Trophoblast cell (in vitro differentiated cells and primary cell): ENCODE measurements at regions not wholly inside any gene's neighbourhood (a gene's known extent, or its start where the extent isn't known, plus 50 kb on each side); places are given as distances from the start of the nearest gene placed in this dataset.
A peak's percentile ranks its signal among the peaks of the same experiment; 100 is the strongest.

Source experiments
- DNase-seq, 2 donors: peaks; one replicate each; pipeline ENCODE4 v3.0.0-alpha.2; 2016
- H2AFZ ChIP-seq: 2 replicates; pipeline ENCODE4 v1.6.1; 2013; ENCODE audit warnings: low read length, moderate library complexity, mild to moderate bottlenecking; ENCODE audit not compliant: insufficient read depth, poor library complexity
- H2AK5ac ChIP-seq: 2 replicates; pipeline ENCODE4 v1.6.1; 2013; ENCODE audit warnings: mild to moderate bottlenecking, low read length
- H2BK120ac ChIP-seq: 2 replicates; pipeline ENCODE4 v1.6.1; 2013; ENCODE audit warnings: low read length, mild to moderate bottlenecking, moderate library complexity; ENCODE audit not compliant: insufficient read depth, poor library complexity
- H2BK12ac ChIP-seq: 2 replicates; pipeline ENCODE4 v1.6.1; 2013; ENCODE audit warnings: mild to moderate bottlenecking, low read length, moderate library complexity
- H2BK5ac ChIP-seq: 2 replicates; pipeline ENCODE4 v1.6.1; 2013; ENCODE audit warnings: low read length, low read depth, moderate library complexity, mild to moderate bottlenecking; ENCODE audit not compliant: poor library complexity
- H3K14ac ChIP-seq: 2 replicates; pipeline ENCODE4 v1.6.1; 2013; ENCODE audit warnings: mild to moderate bottlenecking, low read length
- H3K18ac ChIP-seq: 2 replicates; pipeline ENCODE4 v1.6.1; 2013; ENCODE audit warnings: mild to moderate bottlenecking, low read length
- H3K23ac ChIP-seq: 2 replicates; pipeline ENCODE4 v1.6.1; 2013; ENCODE audit warnings: low read length
- H3K27ac ChIP-seq: 2 replicates; pipeline ENCODE4 v1.5.1; 2013; ENCODE audit warnings: low read depth, mild to moderate bottlenecking, inconsistent platforms, low read length, moderate library complexity
- H3K27me3 ChIP-seq: 2 replicates; pipeline ENCODE4 v1.6.1; 2013; ENCODE audit warnings: inconsistent platforms, mild to moderate bottlenecking, low read length, moderate library complexity; ENCODE audit not compliant: insufficient read depth
- H3K36me3 ChIP-seq, 2 experiments: 1 replicate in 1 of 2; 2 replicates in 1 of 2; pipeline ENCODE4 v1.6.1; 2013; ENCODE audit warnings: low read length in 2 of 2, mild to moderate bottlenecking in 2 of 2, moderate library complexity in 1 of 2; ENCODE audit not compliant: insufficient read depth in 2 of 2, control insufficient read depth in 1 of 2
- H3K4ac ChIP-seq: 2 replicates; pipeline ENCODE4 v1.6.1; 2013; ENCODE audit warnings: low read depth, mild to moderate bottlenecking, low read length, moderate library complexity
- H3K4me1 ChIP-seq, 2 experiments: 1 replicate in 1 of 2; 2 replicates in 1 of 2; pipeline ENCODE4 v1.6.1; 2013; ENCODE audit warnings: low read length in 2 of 2, mild to moderate bottlenecking in 2 of 2, moderate library complexity in 1 of 2; ENCODE audit not compliant: insufficient read depth in 2 of 2, control insufficient read depth in 1 of 2
- H3K4me2 ChIP-seq: 2 replicates; pipeline ENCODE4 v1.6.1; 2013; ENCODE audit warnings: inconsistent platforms, mild to moderate bottlenecking, low read length, moderate library complexity
- H3K4me3 ChIP-seq: 2 replicates; pipeline ENCODE4 v1.5.1; 2013; ENCODE audit warnings: mild to moderate bottlenecking, low read depth, low read length, inconsistent platforms
- H3K79me1 ChIP-seq: one replicate; pipeline ENCODE4 v1.6.1; 2013; ENCODE audit warnings: low read length
- H3K79me2 ChIP-seq: 2 replicates; pipeline ENCODE4 v1.6.1; 2013; ENCODE audit warnings: low read length, mild to moderate bottlenecking; ENCODE audit not compliant: control insufficient read depth, insufficient read depth, poor library complexity
- H3K9ac ChIP-seq: 2 replicates; pipeline ENCODE4 v1.6.1; 2013; ENCODE audit warnings: mild to moderate bottlenecking, low read length
- H3K9me3 ChIP-seq: 2 replicates; pipeline ENCODE4 v1.6.1; 2013; ENCODE audit warnings: low read depth, mild to moderate bottlenecking, control low read depth, inconsistent platforms, low read length; ENCODE audit not compliant: insufficient read depth
- H4K12ac ChIP-seq: 2 replicates; pipeline ENCODE4 v1.6.1; 2013; ENCODE audit warnings: low read depth, mild to moderate bottlenecking, low read length, moderate library complexity
- H4K8ac ChIP-seq: 2 replicates; pipeline ENCODE4 v1.6.1; 2013; ENCODE audit warnings: low read depth, mild to moderate bottlenecking, low read length, moderate library complexity
- H4K91ac ChIP-seq: one replicate; pipeline ENCODE4 v1.6.1; 2013; ENCODE audit warnings: low read depth, mild to moderate bottlenecking, low read length, moderate library complexity
- WGBS: extraction: QIAGEN DNeasy Blood & Tissue Kit; methylation state at CpG from one replicate; pipeline ENCODE4 v1.1.7; 2013; ENCODE audit warnings: missing lambda C conversion rate; ENCODE audit not compliant: insufficient read length, insufficient coverage; ENCODE audit errors: extremely low coverage; 5-methylcytosine and 5-hydroxymethylcytosine counted together

DNA sequence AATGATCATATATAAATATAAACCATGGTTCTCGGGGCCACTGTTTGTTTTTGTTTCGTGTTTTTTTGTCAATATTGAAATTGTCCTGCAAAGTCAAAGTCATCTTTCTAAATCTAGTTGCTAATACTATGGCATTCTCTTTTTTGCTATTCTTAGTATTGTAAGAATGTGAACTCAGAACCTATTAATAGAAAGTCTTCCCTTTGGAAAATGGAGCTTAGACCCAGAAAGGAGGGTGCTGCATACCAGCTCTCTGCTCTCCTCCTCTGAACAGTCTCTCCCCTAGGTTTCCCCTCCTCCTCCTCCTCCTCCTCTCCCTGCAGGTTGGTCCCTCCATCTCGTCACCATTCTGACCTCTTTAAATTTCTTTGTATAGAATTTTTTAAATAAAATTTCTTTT is 150.4 kb upstream of the CCN2 start:
- Histone ChIP-seq H3K27ac (no peak overlapping the region), H2AFZ (no peak overlapping the region), H3K4ac (no peak overlapping the region), H3K4me2 (no peak overlapping the region), H3K27me3 (no peaks in the 10 kb centered on the region), H2AK5ac (no peak overlapping the region), H2BK12ac (no peak overlapping the region), H3K4me3 (no peak overlapping the region), H3K4me1 (no peaks in the 10 kb centered on the region), H2BK5ac (no peak overlapping the region), H2BK120ac (no peak overlapping the region), H4K91ac (no peak overlapping the region), H3K79me2 (no peaks in the 10 kb centered on the region), H4K8ac (no peak overlapping the region), H3K18ac (no peak overlapping the region), H3K23ac (no peak overlapping the region), H3K36me3 (no peaks in the 10 kb centered on the region), H3K9ac (no peak overlapping the region), H3K79me1 (no peaks in the 10 kb centered on the region), H3K14ac (no peak overlapping the region), H3K9me3 (no peaks in the 10 kb centered on the region), H4K12ac (no peak overlapping the region)
- WGBS = no CpG with 5 or more reads among the region's 3 CpGs
- no peak for DNase-seq

DNA sequence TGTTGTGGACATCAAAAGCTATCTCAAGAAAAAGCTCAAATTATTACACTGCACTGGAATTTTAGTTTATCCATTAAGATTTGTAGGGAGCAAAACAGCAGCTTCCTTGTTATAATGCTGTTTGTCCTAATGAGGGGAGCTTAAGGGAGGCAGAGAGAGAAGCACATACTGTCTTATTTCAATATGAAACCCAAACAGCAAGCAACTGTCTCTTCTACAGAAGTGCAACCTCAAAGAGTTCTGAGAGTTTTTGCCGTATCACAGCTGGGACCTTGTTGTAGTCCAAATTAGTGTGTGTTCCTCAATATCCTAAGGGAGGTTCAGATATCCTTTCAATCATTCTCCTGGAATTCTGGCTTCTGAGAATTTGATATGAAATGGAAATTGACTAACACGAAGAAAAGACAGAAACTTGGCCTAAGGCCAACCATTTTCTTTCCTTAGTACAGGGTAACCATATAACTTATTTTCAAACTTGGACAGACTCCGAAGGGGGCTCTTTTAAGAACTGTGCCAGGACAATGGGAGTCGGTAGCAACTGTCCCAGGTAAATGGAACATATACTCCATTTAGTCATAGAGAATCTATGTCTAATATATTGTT is 149.3 kb upstream of the CCN2 start:
- H2BK120ac ChIP-seq = no peak overlapping the region
- H3K4ac ChIP-seq = no peak overlapping the region
- no peaks in the 10 kb centered on the region for H3K9me3 ChIP-seq
- no peak overlapping the region for H4K8ac ChIP-seq
- H2BK12ac ChIP-seq = no peak overlapping the region
- H3K27me3 ChIP-seq = no peaks in the 10 kb centered on the region
- no peaks in the 10 kb centered on the region for H3K36me3 ChIP-seq
- no peak overlapping the region for H3K4me3 ChIP-seq
- H3K4me2 ChIP-seq = no peak overlapping the region
- no peaks in the 10 kb centered on the region for H3K79me2 ChIP-seq
- H3K23ac ChIP-seq = no peak overlapping the region
- H2AFZ ChIP-seq = no peak overlapping the region
- H3K79me1 ChIP-seq = no peaks in the 10 kb centered on the region
- no peak for DNase-seq
- no peak overlapping the region for H2AK5ac ChIP-seq
- no peak overlapping the region for H2BK5ac ChIP-seq
- H4K12ac ChIP-seq = no peak overlapping the region
- H3K18ac ChIP-seq = no peak overlapping the region
- no peaks in the 10 kb centered on the region for H3K4me1 ChIP-seq
- H4K91ac ChIP-seq = no peak overlapping the region
- no CpG with 5 or more reads among the region's 4 CpGs for WGBS
- H3K14ac ChIP-seq = no peak overlapping the region
- no peak overlapping the region for H3K9ac ChIP-seq
- no peak overlapping the region for H3K27ac ChIP-seq

DNA sequence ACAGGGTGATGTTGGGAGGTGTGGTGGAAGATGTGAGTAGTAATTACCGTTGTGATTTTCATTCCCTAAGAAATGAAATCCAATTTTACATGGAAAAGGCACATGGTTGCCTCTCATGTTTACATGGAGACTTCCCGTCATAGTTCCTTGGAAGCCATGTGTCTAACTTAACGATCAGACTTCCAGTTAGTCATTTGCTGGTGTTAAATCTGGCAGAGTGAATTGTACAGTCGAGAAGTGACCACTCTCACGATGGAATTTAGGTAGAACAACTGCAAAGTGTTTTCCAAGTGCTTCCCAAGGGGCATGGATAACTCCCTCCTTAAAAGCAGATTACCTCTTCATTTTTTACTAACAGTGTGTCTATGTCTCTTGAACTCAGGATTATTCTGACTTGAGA is 145.8 kb upstream of the CCN2 start:
- Histone ChIP-seq H2BK5ac (no peak overlapping the region), H3K9ac (no peak overlapping the region), H2BK120ac (no peak overlapping the region), H4K8ac (no peak overlapping the region), H2BK12ac (no peak overlapping the region), H3K18ac (no peak overlapping the region), H3K4me3 (no peak overlapping the region), H4K91ac (no peak overlapping the region), H3K23ac (no peak overlapping the region), H3K27me3 (no peaks in the 10 kb centered on the region), H3K79me2 (no peaks in the 10 kb centered on the region), H2AK5ac (no peak overlapping the region), H4K12ac (no peak overlapping the region), H2AFZ (no peak overlapping the region), H3K4me1 (no peaks in the 10 kb centered on the region), H3K79me1 (no peaks in the 10 kb centered on the region), H3K9me3 (no peaks in the 10 kb centered on the region), H3K27ac (no peak overlapping the region), H3K4ac (no peak overlapping the region), H3K14ac (no peak overlapping the region), H3K4me2 (no peak overlapping the region), H3K36me3 (no peaks in the 10 kb centered on the region)
- DNase-seq = no peak
- no CpG with 5 or more reads among the region's 5 CpGs for WGBS

DNA sequence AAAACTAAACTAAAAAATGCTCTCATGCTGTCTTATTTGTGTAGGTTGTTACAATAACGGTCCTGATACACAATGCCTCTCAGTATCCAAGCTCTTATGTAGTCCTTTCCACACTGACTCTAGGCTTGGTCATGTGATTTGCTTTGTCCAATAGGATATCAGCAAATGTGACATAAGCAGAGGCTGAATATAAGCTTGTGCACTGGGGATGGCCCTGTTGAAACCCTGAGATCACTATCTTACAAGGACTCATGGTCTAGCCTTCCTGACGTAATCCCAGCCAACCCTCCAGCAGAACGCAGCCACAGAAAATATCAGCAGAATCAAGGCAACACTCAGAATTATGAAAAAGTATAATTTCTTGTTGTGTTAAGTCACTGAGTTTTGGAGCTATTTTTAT is 145.1 kb upstream of the CCN2 start:
- Histone ChIP-seq H3K4me2 (no peak overlapping the region), H3K4me3 (no peak overlapping the region), H3K36me3 (no peaks in the 10 kb centered on the region), H3K4ac (no peak overlapping the region), H2AK5ac (no peak overlapping the region), H2BK120ac (no peak overlapping the region), H3K14ac (no peak overlapping the region), H3K4me1 (no peaks in the 10 kb centered on the region), H2BK5ac (no peak overlapping the region), H4K12ac (no peak overlapping the region), H3K27me3 (no peaks in the 10 kb centered on the region), H4K8ac (no peak overlapping the region), H3K9ac (peak overlapping the region; percentile 40), H2BK12ac (no peak overlapping the region), H3K79me2 (no peaks in the 10 kb centered on the region), H4K91ac (no peak overlapping the region), H3K79me1 (no peaks in the 10 kb centered on the region), H3K27ac (no peak overlapping the region), H3K23ac (no peak overlapping the region), H3K9me3 (no peaks in the 10 kb centered on the region), H3K18ac (no peak overlapping the region), H2AFZ (no peak overlapping the region)
- WGBS = no CpG with 5 or more reads among the region's 3 CpGs
- peak in 1 of 2 donors; percentile 1 for DNase-seq
